ENCODE measurements at regions not wholly inside any gene's neighbourhood (a gene's known extent, or its start where the extent isn't known, plus 50 kb on each side); places are given as distances from the start of the nearest gene placed in this dataset.

GRCh38 chr6:167565884-167566599 lies 241.2 kb downstream of the TTLL2 start:
- no peak for DNase-seq (ENCODE audit: extremely low spot score)
- ChIA-PET POLR2A (no interaction called here), CTCF (interaction anchor here (0.6 kb wide), 1 partner anchor 103 kb away, joined by 3 read pairs; no protein-coding TSS in a partner anchor)
- TF ChIP-seq ZNF384 (IDR thresholded peaks at IDR 0.05) = no peak
- no peak for TF ChIP-seq L3MBTL2 (conservative IDR thresholded peaks at IDR 0.05)
- no peak for TF ChIP-seq FOXK2 (IDR thresholded peaks at IDR 0.05)
- TF ChIP-seq HDGF (IDR thresholded peaks at IDR 0.05; ENCODE audit: borderline replicate concordance) = no peak
- TF ChIP-seq TARDBP (IDR thresholded peaks at IDR 0.05) = no peak
- no peak for TF ChIP-seq CTBP1 (IDR thresholded peaks at IDR 0.05; ENCODE audit: borderline replicate concordance)
- no peak for TF ChIP-seq NFRKB (IDR thresholded peaks at IDR 0.05)
- no peak for TF ChIP-seq FOXM1 (IDR thresholded peaks at IDR 0.05; ENCODE audit: borderline replicate concordance)
- TF ChIP-seq SP1 (IDR thresholded peaks at IDR 0.05) = no peak
- TF ChIP-seq, protein P1, sequence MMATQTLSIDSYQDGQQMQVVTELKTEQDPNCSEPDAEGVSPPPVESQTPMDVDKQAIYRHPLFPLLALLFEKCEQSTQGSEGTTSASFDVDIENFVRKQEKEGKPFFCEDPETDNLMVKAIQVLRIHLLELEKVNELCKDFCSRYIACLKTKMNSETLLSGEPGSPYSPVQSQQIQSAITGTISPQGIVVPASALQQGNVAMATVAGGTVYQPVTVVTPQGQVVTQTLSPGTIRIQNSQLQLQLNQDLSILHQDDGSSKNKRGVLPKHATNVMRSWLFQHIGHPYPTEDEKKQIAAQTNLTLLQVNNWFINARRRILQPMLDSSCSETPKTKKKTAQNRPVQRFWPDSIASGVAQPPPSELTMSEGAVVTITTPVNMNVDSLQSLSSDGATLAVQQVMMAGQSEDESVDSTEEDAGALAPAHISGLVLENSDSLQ (IDR thresholded peaks at IDR 0.05) = no peak
- no peak for TF ChIP-seq BHLHE40 (IDR thresholded peaks at IDR 0.05; ENCODE audit: borderline replicate concordance)
- TF ChIP-seq ELF4 (IDR thresholded peaks at IDR 0.05) = no peak
- no peak for TF ChIP-seq LEF1 (IDR thresholded peaks at IDR 0.05; ENCODE audit: borderline replicate concordance)
- no peak for TF ChIP-seq SUZ12 (IDR thresholded peaks at IDR 0.05)

- ChIA-PET POLR2A (no interaction called here), CTCF (interaction anchor here (0.6 kb wide), 1 partner anchor 104 kb away, joined by 3 read pairs; no protein-coding TSS in a partner anchor)
- TF ChIP-seq LEF1 (IDR thresholded peaks at IDR 0.05; ENCODE audit: borderline replicate concordance) = no peak
- TF ChIP-seq L3MBTL2 (conservative IDR thresholded peaks at IDR 0.05) = no peak
- no peak for TF ChIP-seq FOXA1 (IDR thresholded peaks at IDR 0.05)
- TF ChIP-seq BHLHE40 (IDR thresholded peaks at IDR 0.05; ENCODE audit: borderline replicate concordance) = no peak
- TF ChIP-seq FOXM1 (IDR thresholded peaks at IDR 0.05; ENCODE audit: borderline replicate concordance) = no peak
- TF ChIP-seq ZNF384 (IDR thresholded peaks at IDR 0.05) = no peak
- TF ChIP-seq ELF4 (IDR thresholded peaks at IDR 0.05) = no peak
- TF ChIP-seq CTBP1 (IDR thresholded peaks at IDR 0.05; ENCODE audit: borderline replicate concordance) = no peak
- TF ChIP-seq, protein P1 (IDR thresholded peaks at IDR 0.05) = no peak
- TF ChIP-seq TARDBP (IDR thresholded peaks at IDR 0.05) = no peak
- no peak for TF ChIP-seq SUZ12 (IDR thresholded peaks at IDR 0.05)
- no peak for TF ChIP-seq FOXK2 (IDR thresholded peaks at IDR 0.05)
- TF ChIP-seq ARNT (IDR thresholded peaks at IDR 0.05) = no peak
- TF ChIP-seq HDGF (IDR thresholded peaks at IDR 0.05; ENCODE audit: borderline replicate concordance) = no peak
- TF ChIP-seq SP1 (IDR thresholded peaks at IDR 0.05) = no peak
- TF ChIP-seq NFRKB (IDR thresholded peaks at IDR 0.05) = no peak
- DNase-seq (ENCODE audit: extremely low spot score) = no peak
These were observed 241.8 kb downstream of the TTLL2 start for GRCh38 chr6:167566711-167567141.

DNA sequence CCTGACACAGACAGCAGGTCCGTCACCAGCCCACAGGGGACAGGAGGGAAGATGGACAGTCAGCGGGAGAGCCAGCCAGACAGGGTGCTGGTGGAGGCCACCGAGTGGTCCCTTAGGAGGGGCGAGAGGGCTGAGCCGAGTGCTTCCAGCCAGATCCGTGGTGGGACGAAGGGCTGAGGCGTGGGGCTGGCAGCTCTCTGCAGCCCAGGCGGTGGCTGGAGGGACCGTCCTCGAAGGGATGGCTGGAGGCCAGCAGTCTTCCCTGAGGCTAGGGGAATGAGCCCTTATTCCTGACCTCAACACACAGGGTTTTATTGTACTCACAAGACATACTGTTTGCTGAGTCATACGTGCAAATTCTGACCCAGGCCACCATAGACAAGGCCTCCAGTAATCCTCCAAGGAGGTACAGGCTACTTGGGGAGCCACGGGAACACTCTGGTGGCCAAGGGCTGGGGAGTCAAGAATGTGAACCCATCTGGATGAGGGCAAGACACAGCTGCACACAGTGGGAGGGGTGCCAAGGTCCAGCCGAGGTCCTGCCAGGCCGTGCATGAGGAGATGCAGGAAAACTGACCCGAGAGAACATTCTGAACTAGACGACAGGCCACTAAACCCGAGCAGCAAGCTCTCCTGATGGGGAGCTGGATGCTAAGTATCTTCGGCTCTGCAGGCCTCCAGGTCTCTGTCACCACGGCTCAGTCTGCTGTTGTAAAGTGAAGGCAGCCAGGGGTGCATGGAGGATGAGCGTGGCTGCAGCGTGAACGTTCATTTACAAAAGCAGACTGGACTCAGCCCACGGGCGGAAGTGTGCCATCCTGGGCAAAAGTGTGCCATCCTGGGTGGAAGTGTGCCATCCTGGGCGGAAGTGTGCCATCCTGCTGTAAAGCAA lies 242.5 kb downstream of the TTLL2 start:
- no peak for DNase-seq (ENCODE audit: extremely low spot score)
- POLR2A ChIA-PET = no interaction called here
- CTCF ChIA-PET = no interaction called here
- TF ChIP-seq, protein P1 (IDR thresholded peaks at IDR 0.05) = no peak
- TF ChIP-seq NFRKB (IDR thresholded peaks at IDR 0.05) (no peak), ARNT (IDR thresholded peaks at IDR 0.05) (no peak), TARDBP (IDR thresholded peaks at IDR 0.05) (no peak), L3MBTL2 (conservative IDR thresholded peaks at IDR 0.05) (no peak), SUZ12 (IDR thresholded peaks at IDR 0.05) (no peak), LEF1 (IDR thresholded peaks at IDR 0.05; ENCODE audit: borderline replicate concordance) (no peak), ELF4 (IDR thresholded peaks at IDR 0.05) (no peak), FOXK2 (IDR thresholded peaks at IDR 0.05) (no peak), CTBP1 (IDR thresholded peaks at IDR 0.05; ENCODE audit: borderline replicate concordance) (no peak), BHLHE40 (IDR thresholded peaks at IDR 0.05; ENCODE audit: borderline replicate concordance) (no peak), ZNF384 (IDR thresholded peaks at IDR 0.05) (no peak), FOXA1 (IDR thresholded peaks at IDR 0.05) (no peak), HDGF (IDR thresholded peaks at IDR 0.05; ENCODE audit: borderline replicate concordance) (no peak), SP1 (IDR thresholded peaks at IDR 0.05) (no peak), FOXM1 (IDR thresholded peaks at IDR 0.05; ENCODE audit: borderline replicate concordance) (no peak)

DNA sequence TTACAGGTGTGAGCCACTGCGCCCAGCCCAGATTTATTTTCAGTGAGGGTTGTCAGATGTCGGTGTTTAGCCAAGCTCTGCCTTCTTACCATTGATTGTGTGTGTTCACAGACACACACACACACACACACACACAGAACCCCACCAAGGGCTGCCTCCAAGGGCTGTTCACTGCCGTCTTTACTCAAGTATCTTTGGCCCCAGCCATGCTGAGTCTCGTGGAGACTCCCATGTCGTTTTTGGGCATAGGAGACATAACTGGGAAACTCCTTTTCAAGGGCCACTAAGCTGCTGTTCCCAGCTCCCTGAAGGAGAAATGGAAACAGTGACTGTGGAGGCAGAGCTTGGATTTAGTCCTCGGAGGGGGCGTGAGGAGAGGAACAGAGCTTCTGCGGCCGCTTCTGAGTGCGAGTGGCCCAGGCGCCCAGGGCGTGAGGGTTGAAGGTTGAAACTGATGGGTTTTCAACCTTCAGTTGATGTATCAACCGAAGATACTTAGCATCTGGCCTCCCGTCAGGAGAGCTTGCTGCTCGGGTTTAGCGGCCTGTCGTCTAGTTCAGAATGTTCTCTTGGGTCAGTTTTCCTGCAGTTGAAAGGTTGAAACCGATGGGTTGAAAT lies 243.6 kb downstream of the TTLL2 start:
- no peak for DNase-seq (ENCODE audit: extremely low spot score)
- no peak for TF ChIP-seq SUZ12 (IDR thresholded peaks at IDR 0.05)
- no peak for TF ChIP-seq TARDBP (IDR thresholded peaks at IDR 0.05)
- no peak for TF ChIP-seq LEF1 (IDR thresholded peaks at IDR 0.05; ENCODE audit: borderline replicate concordance)
- TF ChIP-seq FOXA1 (IDR thresholded peaks at IDR 0.05) = no peak
- no peak for TF ChIP-seq CTBP1 (IDR thresholded peaks at IDR 0.05; ENCODE audit: borderline replicate concordance)
- TF ChIP-seq ZNF384 (IDR thresholded peaks at IDR 0.05) = no peak
- no peak for TF ChIP-seq NFRKB (IDR thresholded peaks at IDR 0.05)
- TF ChIP-seq ELF4 (IDR thresholded peaks at IDR 0.05) = no peak
- ChIA-PET POLR2A (no interaction called here), CTCF (no interaction called here)

All from HEK293T (cell line).